ENCODE measurements at regions not wholly inside any gene's neighbourhood (a gene's known extent, or its start where the extent isn't known, plus 50 kb on each side); places are given as distances from the start of the nearest gene placed in this dataset.

- in situ Hi-C loops (cut with HindIII; ENCODE audit: low pct_unique_long_range_greater_than_20kb, low sequenced_read_pairs): no loop called here
- no peak overlapping the region for H3K4me3 ChIP-seq (ENCODE audit: low read depth in 2 of 2, low read length in 2 of 2)
- H3K9me3 ChIP-seq (ENCODE audit: control insufficient read depth, insufficient read depth, low read depth, low read length): no peaks in the 10 kb centered on the region
- no peaks in the 10 kb centered on the region for H3K36me3 ChIP-seq (ENCODE audit: control insufficient read depth, insufficient read depth, low read length)
- no peak overlapping the region for H3K27ac ChIP-seq (ENCODE audit: low read length)
- H3K27me3 ChIP-seq (ENCODE audit: control insufficient read depth, insufficient read depth, low read length): no peaks in the 10 kb centered on the region
- POLR2A ChIA-PET: no interaction called here
- no peaks in the 10 kb centered on the region for H3K4me1 ChIP-seq (ENCODE audit: control insufficient read depth, insufficient read depth, low read length)
- intact Hi-C loops (cut with micrococcal nuclease; ENCODE audit: unreplicated experiment): no loop called here
- no peak for TF ChIP-seq TCF7L2 (IDR thresholded peaks at IDR 0.05; ENCODE audit: low read depth, low read length)
- no peak for TF ChIP-seq POLR2AphosphoS5 (IDR thresholded peaks at IDR 0.05; ENCODE audit: low read depth, low read length)
- BruUV-seq (replicated peaks): no TSS peak
- CTCF ChIA-PET: no interaction called here
- no peak for DNase-seq (ENCODE audit: low read depth, low spot score)
- ATAC-seq: no peak
Measured at GRCh38 chr3:111311709-111312235, 230.2 kb upstream of the CD96 start.

GRCh38 chr3:111314181-111314873 lies 227.7 kb upstream of the CD96 start:
- CTCF ChIA-PET: no interaction called here
- intact Hi-C loops (cut with micrococcal nuclease; ENCODE audit: unreplicated experiment) (no loop called here), in situ Hi-C loops (cut with HindIII; ENCODE audit: low pct_unique_long_range_greater_than_20kb, low sequenced_read_pairs) (no loop called here)
- no peaks in the 10 kb centered on the region for H3K9me3 ChIP-seq (ENCODE audit: control insufficient read depth, insufficient read depth, low read depth, low read length)
- no peak overlapping the region for H3K27ac ChIP-seq (ENCODE audit: low read length)
- no peaks in the 10 kb centered on the region for H3K4me1 ChIP-seq (ENCODE audit: control insufficient read depth, insufficient read depth, low read length)
- no peaks in the 10 kb centered on the region for H3K27me3 ChIP-seq (ENCODE audit: control insufficient read depth, insufficient read depth, low read length)
- no peak for ATAC-seq
- POLR2A ChIA-PET: no interaction called here
- DNase-seq (ENCODE audit: low read depth, low spot score): no peak
- no peak overlapping the region for H3K4me3 ChIP-seq (ENCODE audit: low read depth in 2 of 2, low read length in 2 of 2)
- no TSS peak for BruUV-seq (replicated peaks)
- TF ChIP-seq CTCF (IDR thresholded peaks at IDR 0.05): no peak
- no peak for TF ChIP-seq SIN3A (IDR thresholded peaks at IDR 0.05; ENCODE audit: borderline replicate concordance, insufficient read depth, low read depth, low read length)
- TF ChIP-seq TCF7L2 (IDR thresholded peaks at IDR 0.05; ENCODE audit: low read depth, low read length): no peak
- TF ChIP-seq POLR2AphosphoS5 (IDR thresholded peaks at IDR 0.05; ENCODE audit: low read depth, low read length): no peak
- TF ChIP-seq REST (IDR thresholded peaks at IDR 0.05; ENCODE audit: insufficient read depth in 1 of 2, low read depth in 2 of 2, low read length in 1 of 2): no peak
- H3K36me3 ChIP-seq (ENCODE audit: control insufficient read depth, insufficient read depth, low read length): no peaks in the 10 kb centered on the region

- Histone ChIP-seq H3K27ac (ENCODE audit: low read length) (no peak overlapping the region), H3K4me3 (ENCODE audit: low read depth in 2 of 2, low read length in 2 of 2) (no peak overlapping the region), H3K4me1 (ENCODE audit: control insufficient read depth, insufficient read depth, low read length) (no peaks in the 10 kb centered on the region), H3K9me3 (ENCODE audit: control insufficient read depth, insufficient read depth, low read depth, low read length) (no peaks in the 10 kb centered on the region), H3K36me3 (ENCODE audit: control insufficient read depth, insufficient read depth, low read length) (no peaks in the 10 kb centered on the region), H3K27me3 (ENCODE audit: control insufficient read depth, insufficient read depth, low read length) (no peaks in the 10 kb centered on the region)
- CTCF ChIA-PET: no interaction called here
- intact Hi-C loops (cut with micrococcal nuclease; ENCODE audit: unreplicated experiment): no loop called here
- DNase-seq (ENCODE audit: low read depth, low spot score) (no peak), ATAC-seq (no peak)
- no TSS peak for BruUV-seq (replicated peaks)
- in situ Hi-C loops (cut with HindIII; ENCODE audit: low pct_unique_long_range_greater_than_20kb, low sequenced_read_pairs): no loop called here
- TF ChIP-seq SIN3A (IDR thresholded peaks at IDR 0.05; ENCODE audit: borderline replicate concordance, insufficient read depth, low read depth, low read length) (no peak), POLR2AphosphoS5 (IDR thresholded peaks at IDR 0.05; ENCODE audit: low read depth, low read length) (no peak), TCF7L2 (IDR thresholded peaks at IDR 0.05; ENCODE audit: low read depth, low read length) (no peak), CTCF (IDR thresholded peaks at IDR 0.05) (no peak), REST (IDR thresholded peaks at IDR 0.05; ENCODE audit: insufficient read depth in 1 of 2, low read depth in 2 of 2, low read length in 1 of 2) (no peak)
- POLR2A ChIA-PET: no interaction called here
Measured at GRCh38 chr3:111314898-111315297, 227.1 kb upstream of the CD96 start.

Measured in Panc1 (cell line).